ENCODE measurements at regions not wholly inside any gene's neighbourhood (a gene's known extent, or its start where the extent isn't known, plus 50 kb on each side); places are given as distances from the start of the nearest gene placed in this dataset.

DNA sequence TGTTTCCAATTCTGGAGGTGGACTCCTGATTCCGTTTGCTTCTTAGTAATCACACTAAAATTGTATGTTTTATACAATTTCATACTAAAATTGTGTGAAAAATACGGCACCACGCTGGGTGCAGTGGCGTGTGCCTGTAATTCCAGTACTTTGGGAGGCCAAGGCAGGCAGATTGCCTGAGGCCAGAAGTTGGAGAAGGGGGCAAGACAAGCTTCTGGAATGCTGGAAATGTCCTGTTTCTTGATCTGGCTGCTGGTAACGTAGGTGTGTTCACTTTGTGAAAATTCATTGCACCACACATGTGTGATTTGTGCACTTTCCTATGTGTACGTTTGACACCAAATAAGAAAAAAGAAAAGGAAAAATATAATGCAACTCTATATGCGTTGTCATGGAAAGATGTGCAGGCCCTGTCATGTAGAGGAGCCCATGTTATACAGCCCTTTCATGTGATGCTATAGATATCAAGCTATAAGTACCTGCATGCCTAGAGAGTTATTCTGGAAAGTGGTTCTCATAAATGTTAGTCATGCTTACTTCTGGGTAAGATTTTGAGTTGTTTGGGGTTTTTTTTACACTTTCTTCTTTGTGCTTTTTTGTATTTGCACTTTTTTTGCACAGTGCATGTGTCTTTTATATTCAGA is 119.9 kb downstream of the TMEM174 start:
- no peak for DNase-seq

DNA sequence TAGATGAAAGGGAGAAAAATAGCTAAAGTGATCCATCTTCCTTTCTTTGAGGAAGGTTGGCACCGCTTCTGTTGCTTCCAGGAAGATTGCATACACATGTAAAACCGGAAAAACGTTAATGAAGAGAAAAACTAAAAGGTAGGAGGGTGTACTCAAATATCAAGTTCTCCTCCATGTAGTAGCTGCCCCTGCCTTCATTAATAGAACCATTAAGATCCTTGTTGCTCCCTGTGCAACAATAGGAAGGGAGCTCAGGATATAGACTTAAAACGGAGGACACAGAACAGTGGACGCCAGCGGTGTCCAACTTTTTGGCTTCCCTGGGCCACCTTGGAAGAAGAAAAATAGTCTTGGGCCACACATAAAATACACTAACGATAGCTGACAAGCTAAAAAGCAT is 118.9 kb downstream of the TMEM174 start:
- no peak for DNase-seq

DNA sequence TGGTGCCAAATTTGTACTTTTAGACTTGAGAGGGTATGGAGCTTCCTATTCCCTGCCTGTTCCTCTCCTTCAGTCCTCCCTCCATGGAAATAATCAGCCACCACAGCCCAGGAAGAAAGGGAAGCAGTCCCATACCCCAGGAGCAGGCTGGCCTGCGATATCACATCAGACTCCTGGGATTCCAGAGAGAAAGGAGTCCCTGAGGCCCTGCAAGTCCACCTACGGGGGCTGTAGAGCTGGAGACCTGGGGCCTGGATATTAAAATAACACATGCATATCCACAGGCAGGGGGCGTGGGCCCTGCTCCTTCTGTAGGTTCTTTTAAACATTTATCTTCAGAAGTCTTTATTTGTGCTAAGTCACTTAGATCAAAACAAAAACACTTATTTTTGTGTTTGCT is 117.2 kb downstream of the TMEM174 start:
- no peak for DNase-seq

DNA sequence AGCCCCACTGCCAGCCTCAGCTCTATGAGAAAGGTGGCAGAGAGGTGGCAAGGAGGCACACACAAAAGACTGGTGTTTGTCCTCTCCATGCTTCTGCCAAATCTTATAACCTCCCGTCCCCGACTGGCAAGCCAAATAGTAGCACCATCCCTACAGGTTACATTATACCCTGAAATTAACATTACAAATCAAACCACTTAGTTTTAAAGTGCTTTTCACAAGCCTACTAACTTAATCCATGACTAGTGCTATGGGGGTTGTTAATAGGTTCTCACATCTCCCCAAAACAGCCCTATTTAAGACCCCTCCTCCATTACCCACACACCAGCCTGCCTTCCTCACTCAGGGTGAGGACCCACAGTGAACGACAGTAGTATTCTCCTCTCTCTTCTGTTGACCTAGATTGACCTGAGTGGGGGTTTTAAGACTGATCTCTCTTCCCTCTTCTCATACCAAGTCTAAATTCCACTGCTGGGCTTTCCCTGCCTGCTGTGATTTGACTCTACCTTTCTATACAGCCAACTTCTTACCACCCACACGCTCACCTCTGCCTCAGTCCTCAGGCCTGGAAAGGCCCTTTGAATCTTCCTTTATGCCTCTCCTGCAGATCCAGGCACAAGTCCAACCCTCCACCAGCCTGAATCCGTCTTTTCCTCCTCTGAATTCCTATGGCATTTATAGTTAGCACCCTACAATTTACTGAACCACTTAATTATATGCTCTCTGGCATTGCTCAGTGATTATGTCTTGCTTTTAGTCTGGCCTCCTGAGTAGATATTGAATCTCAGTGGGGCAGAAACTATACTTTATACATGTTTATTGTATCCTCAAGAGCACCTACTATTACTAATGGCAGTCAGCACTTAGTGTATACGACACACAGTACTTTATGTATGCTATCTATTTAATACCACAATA is 116.1 kb downstream of the TMEM174 start:
- no peak for DNase-seq

DNA sequence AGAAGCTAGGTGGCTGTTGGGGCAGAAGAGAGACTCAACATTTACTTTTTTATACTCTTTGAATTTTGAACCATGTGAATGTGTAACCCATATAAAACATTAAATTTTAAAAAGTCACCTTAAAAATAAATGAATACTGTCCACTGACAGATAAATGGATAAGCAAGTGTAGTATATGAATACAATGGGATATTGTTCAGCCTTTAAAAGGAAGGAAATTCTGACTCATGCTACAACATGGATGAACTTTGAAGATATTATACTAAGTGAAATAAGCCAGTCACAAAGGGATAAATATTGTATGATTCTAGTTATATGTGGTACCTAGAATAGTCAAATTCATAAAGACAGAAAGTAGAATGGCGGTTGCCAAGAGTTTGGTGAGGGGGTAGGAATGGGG is 113.9 kb downstream of the TMEM174 start:
- DNase-seq = no peak

DNA sequence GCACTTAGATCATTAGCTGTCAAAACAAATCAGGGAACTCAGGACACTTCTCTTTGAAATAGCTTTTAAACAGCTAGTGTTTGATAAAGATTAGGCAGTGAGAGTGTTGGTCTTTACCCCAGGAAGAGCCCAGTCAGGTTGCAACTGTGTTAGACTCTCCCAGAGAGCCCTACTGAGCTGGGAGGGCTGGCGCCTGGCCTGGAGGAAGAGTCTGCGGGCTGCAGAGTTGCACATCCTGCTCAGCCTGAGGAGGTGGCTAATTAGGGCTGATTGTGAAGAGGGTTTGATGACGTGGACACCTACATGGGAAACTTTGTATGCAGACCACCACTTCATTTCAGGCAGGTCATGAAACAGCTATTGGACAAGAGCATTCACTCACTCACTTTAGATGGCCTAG is 112.0 kb downstream of the TMEM174 start:
- no peak for DNase-seq

DNA sequence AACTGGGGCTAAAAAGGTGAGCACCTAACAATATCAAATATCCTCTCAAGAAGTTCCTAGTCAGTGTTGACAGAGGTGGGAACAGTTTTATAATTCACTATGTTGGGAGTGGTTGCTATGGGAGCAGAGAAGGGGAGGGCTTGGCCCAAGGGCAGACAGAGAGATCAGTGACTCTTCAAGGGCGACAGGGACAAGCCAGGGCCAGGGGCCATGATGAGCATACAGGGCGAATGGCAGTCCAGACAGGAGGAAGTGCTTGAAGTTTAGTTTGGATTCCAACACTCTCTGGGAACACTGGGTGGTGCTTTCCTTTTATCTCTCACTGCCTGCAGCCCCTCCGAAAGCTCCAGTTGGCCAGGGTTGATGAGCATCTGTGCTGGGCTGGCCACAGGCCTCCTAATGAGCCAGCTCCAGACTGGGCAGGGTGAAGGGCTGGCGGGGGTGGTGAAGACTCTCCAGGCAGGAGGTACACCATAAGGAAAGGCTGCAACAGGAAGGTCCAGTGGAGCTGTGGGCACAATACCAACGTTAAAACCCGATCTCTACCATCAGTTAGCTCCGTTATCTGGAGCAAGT is 111.3 kb downstream of the TMEM174 start:
- DNase-seq = no peak

DNA sequence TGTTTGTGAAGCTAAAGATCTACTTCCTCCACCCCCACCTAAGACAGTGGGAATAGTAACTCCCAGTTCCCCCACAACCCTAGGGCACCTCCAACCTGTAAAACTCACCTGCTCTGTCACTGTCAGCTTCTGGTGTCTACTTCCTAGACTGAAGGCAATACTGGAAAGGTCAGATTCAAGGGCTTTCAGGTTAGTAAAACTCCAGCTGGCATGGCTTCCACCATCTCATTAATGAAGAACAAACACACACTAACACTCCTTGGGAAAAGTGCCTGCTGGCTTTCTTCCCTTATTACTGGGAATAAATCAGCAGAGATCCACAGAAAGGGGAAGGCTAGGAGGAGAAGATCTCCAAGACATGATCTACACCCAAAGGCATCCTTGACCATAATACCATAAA is 109.9 kb downstream of the TMEM174 start:
- DNase-seq = no peak

DNA sequence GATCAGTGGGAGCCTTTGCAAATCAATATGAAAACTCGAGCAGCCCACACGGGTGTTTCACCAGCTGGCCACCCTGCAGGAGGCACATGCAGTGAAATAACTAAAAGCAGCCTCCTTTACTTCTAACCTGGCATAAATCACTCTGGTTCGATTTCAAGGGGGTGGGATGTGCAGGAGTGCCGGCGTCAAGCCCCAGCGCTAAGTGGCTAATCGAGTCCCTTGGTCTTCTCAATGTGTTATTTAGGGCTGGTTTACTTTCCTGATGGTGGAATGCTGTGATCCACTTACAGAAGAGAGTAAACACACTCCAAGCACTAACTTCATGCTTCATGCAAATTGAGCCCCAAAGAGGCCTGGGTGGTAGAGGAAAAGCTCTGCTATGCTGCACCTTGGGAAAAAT is 109.4 kb downstream of the TMEM174 start:
- no peak for DNase-seq

DNA sequence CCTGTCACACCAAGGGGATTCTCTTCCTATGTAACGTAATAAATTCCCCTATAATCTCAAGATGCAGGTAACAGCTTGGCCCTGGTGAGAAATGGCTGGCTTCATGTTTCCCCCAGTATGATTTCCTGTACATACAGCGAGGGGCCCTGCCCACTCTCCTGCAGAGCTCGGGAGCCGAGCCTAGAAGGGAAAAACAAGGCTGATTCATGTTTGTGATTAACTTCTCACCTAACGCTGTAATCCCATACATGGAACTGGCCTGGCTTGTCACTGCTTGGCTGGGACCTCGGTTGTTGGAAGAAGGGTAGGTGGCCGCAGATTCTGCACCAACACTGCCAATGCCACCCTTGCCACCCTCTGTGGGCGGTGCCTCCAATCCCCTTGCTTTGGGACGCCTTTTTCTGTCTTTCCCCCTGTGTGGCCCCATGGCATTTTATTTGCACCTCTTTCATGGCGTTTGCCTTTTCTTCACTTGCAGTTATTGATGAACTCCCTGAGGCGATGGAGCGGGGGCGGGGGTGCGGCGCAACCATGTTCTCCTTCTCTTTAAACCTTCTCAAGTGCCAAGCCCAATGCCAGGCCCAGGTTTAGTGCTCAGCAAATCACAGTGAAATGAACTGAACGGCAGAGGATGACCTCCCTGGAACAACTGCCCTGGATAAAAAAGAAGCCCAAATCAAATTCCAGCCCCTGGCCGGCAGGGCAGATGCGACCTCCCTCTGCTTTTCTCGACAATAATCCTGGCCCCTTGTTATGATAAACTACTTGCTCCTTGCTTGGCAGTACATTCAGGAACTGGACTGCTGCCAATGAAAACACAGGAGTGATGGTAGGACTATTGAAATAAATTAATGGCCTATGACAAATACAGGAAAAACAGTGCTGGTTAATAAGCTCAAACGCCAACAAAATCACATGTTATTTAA is 108.1 kb downstream of the TMEM174 start:
- peak in 1 of 58 donors; percentile 2 for DNase-seq

DNA sequence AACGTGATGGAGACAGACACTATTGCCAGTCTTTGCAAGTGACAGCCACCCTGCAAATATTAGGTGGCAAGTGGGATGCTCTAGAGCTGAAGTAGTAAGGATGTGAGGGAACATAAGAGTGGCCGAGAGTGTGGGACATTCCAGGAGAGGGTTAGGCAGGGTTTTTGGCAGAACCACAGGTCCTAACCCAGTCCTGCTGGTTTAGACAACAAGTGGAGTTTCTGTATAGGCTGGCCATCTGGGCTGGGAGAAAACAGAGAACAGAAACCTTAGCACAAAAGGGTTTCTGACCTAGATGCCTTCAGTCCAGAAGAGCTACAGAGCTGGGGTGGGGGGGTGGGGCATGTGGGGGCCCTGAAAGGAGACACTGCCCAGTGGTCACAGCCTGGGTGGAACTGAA is 107.4 kb downstream of the TMEM174 start:
- DNase-seq = peak in 1 of 58 donors; percentile 2

DNA sequence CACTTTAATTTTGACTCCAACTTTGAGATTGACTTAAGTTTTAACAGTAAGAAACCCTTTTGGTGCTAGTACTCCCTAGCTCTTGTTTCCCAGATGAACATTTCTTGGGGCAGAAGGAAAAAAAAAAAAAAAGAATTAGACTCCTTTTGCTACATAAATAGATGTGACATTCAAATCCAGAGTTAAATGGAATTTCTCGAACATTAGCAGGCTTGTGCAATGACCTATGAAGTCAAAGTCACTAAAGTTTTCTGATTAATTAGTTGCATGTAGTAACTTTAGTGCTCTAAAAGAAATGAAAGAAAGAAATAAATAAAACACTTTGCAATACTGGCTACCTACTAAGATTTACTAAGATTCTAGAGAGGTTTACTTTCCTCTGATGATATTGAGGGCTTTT is 106.8 kb downstream of the TMEM174 start:
- no peak for DNase-seq

DNA sequence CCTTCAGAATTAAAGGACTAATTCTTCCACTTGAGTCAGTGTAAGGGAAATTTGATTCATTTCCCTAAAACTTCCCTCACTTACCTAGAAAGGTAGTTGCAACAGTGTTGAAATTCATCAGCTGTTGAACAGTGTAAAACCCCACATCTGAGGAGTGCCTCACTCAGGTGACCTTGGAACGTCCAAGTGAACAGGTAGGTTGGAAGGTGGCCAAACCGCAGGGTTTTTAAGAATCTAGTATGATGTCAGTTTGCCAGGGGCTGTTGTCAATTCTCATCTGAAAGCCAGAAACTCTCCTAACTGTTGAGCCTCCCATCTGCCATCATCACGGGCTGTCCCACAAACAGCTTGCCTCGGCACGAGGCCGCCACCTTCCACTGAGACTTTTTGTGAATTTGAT is 105.7 kb downstream of the TMEM174 start:
- no peak for DNase-seq

DNA sequence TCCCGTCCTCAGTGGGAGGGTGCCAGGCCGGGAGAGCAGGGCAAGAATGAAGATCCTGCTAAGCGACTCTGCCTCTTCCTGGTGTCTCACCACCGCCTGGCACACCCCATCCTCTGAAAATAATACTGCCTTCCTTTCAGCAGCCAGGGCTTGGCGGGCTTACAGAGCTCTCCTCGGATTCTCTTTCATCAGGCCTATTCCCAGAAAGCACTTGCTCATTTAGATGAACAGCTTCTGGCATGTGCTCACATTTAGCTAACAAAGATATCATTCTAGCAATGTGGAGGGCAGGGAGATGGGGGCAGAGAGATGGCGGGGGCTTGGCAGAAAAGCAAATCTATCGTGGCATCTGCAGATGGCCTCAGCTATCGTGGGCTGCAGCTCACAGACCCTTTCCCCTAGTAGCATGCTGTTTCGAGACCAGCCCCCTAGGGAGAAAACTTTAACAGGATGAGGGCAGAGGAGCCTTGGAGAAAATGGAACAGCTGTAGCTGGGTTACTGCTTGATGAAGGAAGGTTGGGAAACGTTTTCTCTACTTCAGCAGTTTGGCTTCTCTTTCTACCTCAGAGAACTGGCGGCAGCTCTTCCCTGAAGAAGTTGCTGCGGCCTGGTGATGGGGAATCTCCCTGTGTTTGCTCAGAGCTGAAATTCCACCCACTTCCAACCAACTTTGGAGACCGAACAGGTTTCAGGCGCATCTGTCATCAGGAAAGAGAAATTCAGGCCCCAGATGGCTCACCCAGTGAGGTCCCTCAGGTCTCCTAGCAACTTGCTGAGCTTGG is 102.1 kb downstream of the TMEM174 start:
- DNase-seq = peak; percentile 5 to 89 (median 64)

DNA sequence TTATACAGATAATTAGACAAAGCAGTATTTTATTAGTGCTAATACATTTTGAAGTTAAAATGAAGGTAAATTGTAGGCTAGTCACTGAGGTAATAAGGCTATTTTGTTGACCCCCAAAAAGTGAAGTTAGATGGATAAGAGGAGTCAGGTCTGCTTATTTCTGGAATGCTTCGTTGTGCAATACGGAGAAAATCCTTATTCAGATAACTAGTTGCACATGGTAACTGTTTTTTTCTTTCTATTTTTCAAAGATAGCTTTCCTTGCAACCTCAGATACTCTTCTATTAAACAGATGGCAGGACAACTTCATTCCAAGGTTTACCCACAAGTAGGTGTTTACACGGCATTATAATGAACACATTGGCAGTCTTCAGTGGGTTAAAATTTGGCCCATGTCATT is 101.1 kb downstream of the TMEM174 start:
- DNase-seq = no peak

DNA sequence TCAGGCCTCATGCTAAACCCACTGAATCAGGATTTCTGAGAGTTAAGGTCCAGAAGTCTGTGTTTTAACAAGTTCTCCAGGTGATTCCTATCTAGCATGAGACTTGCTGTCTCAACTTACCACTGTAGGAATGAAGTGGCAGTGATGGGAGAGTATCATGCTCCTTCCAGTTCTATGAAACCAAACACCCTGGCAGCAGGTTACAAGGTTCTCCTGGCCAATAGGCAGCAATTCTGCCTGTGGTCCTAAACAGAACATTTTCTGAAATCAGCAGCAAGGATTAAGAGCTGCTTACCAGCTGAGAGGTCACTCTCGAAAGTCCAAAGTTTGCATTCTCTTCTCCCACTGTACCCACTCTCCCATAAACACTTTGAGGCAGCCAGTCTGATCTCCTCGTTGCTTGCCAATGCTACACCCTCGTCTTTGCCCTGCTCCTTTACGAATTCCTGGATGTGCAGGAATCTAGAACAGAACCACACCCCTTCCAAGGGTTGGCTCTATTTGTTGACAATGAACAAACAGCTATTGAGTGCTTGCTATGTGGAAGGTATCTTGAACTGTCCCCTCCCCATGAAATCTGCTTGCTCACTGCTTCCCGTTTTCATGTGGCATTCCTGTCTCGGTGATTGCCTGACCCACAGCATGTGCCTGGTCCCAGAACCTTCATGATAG is 100.5 kb downstream of the TMEM174 start:
- peak in 1 of 58 donors; percentile 6 for DNase-seq

DNA sequence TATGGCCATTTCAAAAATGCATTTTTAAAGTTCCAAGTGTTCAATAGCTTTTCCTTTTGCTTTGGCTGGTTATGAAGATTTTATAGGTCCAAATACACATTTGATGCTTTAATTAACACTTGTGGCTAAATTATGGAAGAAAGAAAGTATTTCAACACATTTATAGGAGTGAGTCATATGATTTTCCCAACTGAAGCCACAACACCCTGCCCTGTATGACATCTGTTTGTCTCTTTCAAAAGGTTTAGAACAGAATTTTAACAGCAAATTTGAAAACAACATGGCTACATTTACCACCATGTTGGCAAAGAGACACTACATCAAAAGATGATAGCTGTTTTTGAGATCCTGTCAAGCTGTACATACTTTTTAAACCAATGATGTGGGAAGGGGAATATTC is 99.4 kb downstream of the TMEM174 start:
- no peak for DNase-seq

DNA sequence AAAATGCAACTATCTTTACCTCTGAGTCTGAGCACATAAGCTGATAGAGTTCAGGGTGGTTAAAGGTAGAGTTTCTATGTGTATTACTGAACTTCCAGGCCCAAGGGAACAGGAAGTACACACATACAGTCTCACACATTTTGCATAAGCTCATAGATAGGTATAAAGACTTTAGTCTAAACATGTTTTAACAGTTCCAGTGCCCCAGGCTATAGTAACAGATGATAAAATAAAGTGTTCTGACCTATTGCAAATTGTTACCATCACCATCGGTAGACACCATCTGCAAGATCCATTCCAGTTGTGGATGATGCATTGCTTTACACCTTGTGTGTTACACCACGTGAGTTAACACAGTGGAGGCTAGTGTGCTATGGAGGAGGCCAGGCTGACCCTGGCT is 95.8 kb downstream of the TMEM174 start:
- DNase-seq = no peak

DNA sequence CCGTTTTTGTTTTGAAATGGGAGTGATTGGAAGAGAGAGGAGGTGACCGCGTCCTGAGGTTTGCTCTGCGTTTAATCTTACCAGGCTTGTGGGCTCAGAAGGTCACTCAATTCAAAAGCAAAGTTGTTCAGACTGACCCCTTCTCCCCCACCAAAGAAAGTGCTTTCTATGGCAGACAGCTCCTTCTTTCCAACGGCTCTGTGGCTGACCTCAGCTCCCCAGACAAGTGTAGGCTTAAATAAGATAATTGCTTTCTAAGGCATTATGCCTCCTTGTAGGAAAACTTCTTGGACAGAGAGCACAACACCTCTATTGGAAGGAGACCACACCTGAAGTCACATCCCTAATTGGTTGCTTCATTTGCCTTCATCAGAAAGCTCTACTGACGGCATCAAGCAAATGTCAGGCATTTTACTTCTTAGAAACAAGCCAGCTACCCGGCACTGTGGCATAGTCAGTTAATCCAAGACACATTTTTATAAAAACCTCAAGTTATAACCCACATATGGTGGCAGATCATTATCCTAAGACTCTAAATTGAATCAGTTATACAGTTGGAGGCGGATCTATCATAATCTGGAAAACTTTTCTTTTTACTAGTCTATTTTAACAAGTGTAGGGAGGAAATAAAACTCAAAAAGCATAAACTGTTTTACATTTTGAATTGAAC is 94.9 kb downstream of the TMEM174 start:
- no peak for DNase-seq
